DMS114 treated with DMSO at 0.1 percent for 48 hours (cell line): ENCODE measurements at regions not wholly inside any gene's neighbourhood (a gene's known extent, or its start where the extent isn't known, plus 50 kb on each side); places are given as distances from the start of the nearest gene placed in this dataset.
"Not testable (repeated sequence)": the region's sequence is repeated elsewhere in the genome, so short reads cannot be mapped to it uniquely, and the experiment has no call there.

ENCODE experiments used
- DNase-seq: peaks from one replicate; lab custom pipeline; 2025; ENCODE audit not compliant: unreplicated experiment; lab: John Stamatoyannopoulos, UW

- no peak for DNase-seq
Measured at GRCh38 chr9:81080900-81081299, 608.4 kb downstream of the TLE1 start.

- no peak for DNase-seq
Measured at GRCh38 chr9:81080185-81080584, 609.2 kb downstream of the TLE1 start.

- no peak for DNase-seq
Measured at GRCh38 chr9:81079055-81079454, 610.3 kb downstream of the TLE1 start.

GRCh38 chr9:81078555-81078954, 610.8 kb downstream of the TLE1 start:
- no peak for DNase-seq

- DNase-seq: no peak
Measured at GRCh38 chr9:81077572-81077971, 611.8 kb downstream of the TLE1 start.

- no peak for DNase-seq
Measured at GRCh38 chr9:81076131-81076530, 613.2 kb downstream of the TLE1 start.

- DNase-seq: no peak
Measured at GRCh38 chr9:81074221-81074620, 615.1 kb downstream of the TLE1 start.

GRCh38 chr9:81073821-81074220, 615.5 kb downstream of the TLE1 start:
- no peak for DNase-seq

- no peak for DNase-seq
Measured at GRCh38 chr9:81072758-81073157, 616.6 kb downstream of the TLE1 start.

GRCh38 chr9:81071108-81071507, 618.2 kb downstream of the TLE1 start:
- DNase-seq: no peak

- DNase-seq: no peak
Measured at GRCh38 chr9:81070689-81071088, 618.7 kb downstream of the TLE1 start.

GRCh38 chr9:81069923-81070322, 619.4 kb downstream of the TLE1 start:
- DNase-seq: no peak

- no peak for DNase-seq
Measured at GRCh38 chr9:81069038-81069795, 620.1 kb downstream of the TLE1 start.

GRCh38 chr9:81062995-81063394, 626.4 kb downstream of the TLE1 start:
- not testable (repeated sequence) for DNase-seq

GRCh38 chr9:81058782-81059181, 630.6 kb downstream of the TLE1 start:
- no peak for DNase-seq

GRCh38 chr9:81053298-81054025, 635.9 kb downstream of the TLE1 start:
- DNase-seq: no peak

- no peak for DNase-seq
Measured at GRCh38 chr9:81052846-81053245, 636.5 kb downstream of the TLE1 start.

- no peak for DNase-seq
Measured at GRCh38 chr9:81047280-81047679, 642.1 kb downstream of the TLE1 start.

- DNase-seq: no peak
Measured at GRCh38 chr9:81045658-81046057, 643.7 kb downstream of the TLE1 start.

- DNase-seq: no peak
Measured at GRCh38 chr9:81037889-81038288, 651.5 kb downstream of the TLE1 start.

- DNase-seq: no peak
Measured at GRCh38 chr9:81035601-81036000, 653.7 kb downstream of the TLE1 start.

- no peak for DNase-seq
Measured at GRCh38 chr9:81035171-81035570, 654.2 kb downstream of the TLE1 start.

GRCh38 chr9:81032831-81033230, 656.5 kb downstream of the TLE1 start:
- no peak for DNase-seq
